Calu3 (cell line): ENCODE measurements at regions not wholly inside any gene's neighbourhood (a gene's known extent, or its start where the extent isn't known, plus 50 kb on each side); places are given as distances from the start of the nearest gene placed in this dataset.
"Not testable (repeated sequence)": the region's sequence is repeated elsewhere in the genome, so short reads cannot be mapped to it uniquely, and the experiment has no call there.

ENCODE experiments used
- BruUV-seq: library from RNA; stranded (reverse); fragments of 400-500 nt; replicated peaks from 2 replicates; lab custom pipeline; 2021; lab: Mats Ljungman, UMichigan
- CTCF ChIA-PET: fragments of 300-600 bp; sonication (Branson Sonifier 250); formaldehyde crosslinking; loops from one replicate; lab custom pipeline; 2022; ENCODE audit warnings: antibody characterized with exemption; lab: Charles Lee
- DNase-seq: peaks from one replicate; pipeline ENCODE4 v3.0.0; 2022
- H3K27ac Mint-ChIP-seq: one replicate; pipeline ENCODE4 v1.8.0; 2022; ENCODE audit warnings: mixed read lengths; ENCODE audit not compliant: unreplicated experiment
- H3K27me3 Mint-ChIP-seq: one replicate; pipeline ENCODE4 v1.8.0; 2022; ENCODE audit warnings: mixed read lengths; ENCODE audit not compliant: unreplicated experiment
- H3K36me3 Mint-ChIP-seq: one replicate; pipeline ENCODE4 v1.8.0; 2022; ENCODE audit warnings: mild to moderate bottlenecking, moderate library complexity, mixed read lengths; ENCODE audit not compliant: insufficient read depth, unreplicated experiment
- H3K4me1 Mint-ChIP-seq: one replicate; pipeline ENCODE4 v1.8.0; 2022; ENCODE audit warnings: mild to moderate bottlenecking, low read depth, mixed read lengths; ENCODE audit not compliant: unreplicated experiment
- H3K4me3 Mint-ChIP-seq: one replicate; pipeline ENCODE4 v1.8.0; 2022; ENCODE audit warnings: mild to moderate bottlenecking, low read depth, moderate library complexity, mixed read lengths; ENCODE audit not compliant: unreplicated experiment
- H3K9me3 Mint-ChIP-seq: one replicate; pipeline ENCODE4 v1.8.0; 2022; ENCODE audit warnings: low read depth, mixed read lengths; ENCODE audit not compliant: unreplicated experiment
- intact Hi-C: fragments of 100-400 bp; cut with micrococcal nuclease; formaldehyde crosslinking; loops from one replicate; pipeline ENCODE4 v1.10.0; 2022; ENCODE audit not compliant: unreplicated experiment
- TF ChIP-seq, protein P1 (sequence below): fragments of 200-600 bp; IDR thresholded peaks from one replicate; pipeline ENCODE4 v1.8.0; 2022; ENCODE audit warnings: antibody characterized with exemption; ENCODE audit not compliant: unreplicated experiment

DNA sequence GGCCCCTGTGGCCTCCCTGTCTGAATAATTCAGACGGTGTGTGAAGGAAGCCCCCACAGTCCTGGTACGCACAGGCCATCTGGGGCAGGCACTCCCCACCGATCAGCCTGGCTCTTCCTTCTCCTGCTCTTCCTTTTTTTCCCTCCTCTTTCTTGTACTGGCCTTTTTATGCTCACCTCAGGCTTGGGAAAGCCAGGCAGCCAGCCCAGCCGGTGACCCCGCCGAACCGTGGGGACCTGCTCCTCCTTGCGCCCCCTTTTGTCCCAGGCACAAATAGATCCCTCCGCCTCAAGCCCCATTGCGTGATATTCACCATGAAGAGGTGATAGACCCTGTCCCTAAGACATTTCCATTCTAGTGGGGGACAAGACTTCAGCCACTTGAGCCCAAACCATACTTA, 80.2 kb upstream of the BRD7 start:
- intact Hi-C loops: no loop called here
- Mint-ChIP-seq H3K4me1 (no peaks in the 10 kb centered on the region), H3K36me3 (no peaks in the 10 kb centered on the region), H3K9me3 (no peaks in the 10 kb centered on the region), H3K27me3 (peaks cover 100% of the 10 kb centered on the region), H3K27ac (no peak overlapping the region), H3K4me3 (no peak overlapping the region)
- no TSS peak for BruUV-seq
- DNase-seq: no peak
- CTCF ChIA-PET: no interaction called here
- TF ChIP-seq, protein P1, sequence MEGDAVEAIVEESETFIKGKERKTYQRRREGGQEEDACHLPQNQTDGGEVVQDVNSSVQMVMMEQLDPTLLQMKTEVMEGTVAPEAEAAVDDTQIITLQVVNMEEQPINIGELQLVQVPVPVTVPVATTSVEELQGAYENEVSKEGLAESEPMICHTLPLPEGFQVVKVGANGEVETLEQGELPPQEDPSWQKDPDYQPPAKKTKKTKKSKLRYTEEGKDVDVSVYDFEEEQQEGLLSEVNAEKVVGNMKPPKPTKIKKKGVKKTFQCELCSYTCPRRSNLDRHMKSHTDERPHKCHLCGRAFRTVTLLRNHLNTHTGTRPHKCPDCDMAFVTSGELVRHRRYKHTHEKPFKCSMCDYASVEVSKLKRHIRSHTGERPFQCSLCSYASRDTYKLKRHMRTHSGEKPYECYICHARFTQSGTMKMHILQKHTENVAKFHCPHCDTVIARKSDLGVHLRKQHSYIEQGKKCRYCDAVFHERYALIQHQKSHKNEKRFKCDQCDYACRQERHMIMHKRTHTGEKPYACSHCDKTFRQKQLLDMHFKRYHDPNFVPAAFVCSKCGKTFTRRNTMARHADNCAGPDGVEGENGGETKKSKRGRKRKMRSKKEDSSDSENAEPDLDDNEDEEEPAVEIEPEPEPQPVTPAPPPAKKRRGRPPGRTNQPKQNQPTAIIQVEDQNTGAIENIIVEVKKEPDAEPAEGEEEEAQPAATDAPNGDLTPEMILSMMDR: no peak

DNA sequence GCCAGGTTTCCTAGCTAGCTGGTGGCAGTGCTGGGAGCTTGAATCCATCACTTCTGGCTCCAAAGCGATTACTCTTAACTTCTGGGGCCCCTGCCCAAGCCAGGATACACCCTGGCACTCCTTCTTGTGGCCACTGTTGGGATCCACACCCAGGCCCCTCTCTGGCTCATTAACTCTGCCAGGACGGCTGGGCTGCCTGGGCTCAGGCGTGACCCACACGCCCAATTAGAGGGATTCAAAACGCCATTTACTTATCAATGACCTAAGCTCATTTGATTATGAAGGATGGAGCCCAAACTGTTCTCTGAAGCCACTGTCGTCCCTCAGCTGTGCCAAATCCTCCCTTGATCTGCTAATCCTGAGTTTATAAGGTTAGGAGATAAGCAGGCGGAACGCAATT, 79.7 kb upstream of the BRD7 start:
- CTCF ChIA-PET: interaction anchor here (0.9 kb wide), 1 partner anchor 74 kb away, joined by 3 read pairs; no protein-coding TSS in a partner anchor
- TF ChIP-seq, protein P1: no peak
- no TSS peak for BruUV-seq
- Mint-ChIP-seq H3K36me3 (no peaks in the 10 kb centered on the region), H3K4me3 (no peak overlapping the region), H3K27ac (no peak overlapping the region), H3K27me3 (peaks cover 100% of the 10 kb centered on the region), H3K9me3 (no peaks in the 10 kb centered on the region), H3K4me1 (no peaks in the 10 kb centered on the region)
- intact Hi-C loops: no loop called here
- peak; percentile 20 for DNase-seq

DNA sequence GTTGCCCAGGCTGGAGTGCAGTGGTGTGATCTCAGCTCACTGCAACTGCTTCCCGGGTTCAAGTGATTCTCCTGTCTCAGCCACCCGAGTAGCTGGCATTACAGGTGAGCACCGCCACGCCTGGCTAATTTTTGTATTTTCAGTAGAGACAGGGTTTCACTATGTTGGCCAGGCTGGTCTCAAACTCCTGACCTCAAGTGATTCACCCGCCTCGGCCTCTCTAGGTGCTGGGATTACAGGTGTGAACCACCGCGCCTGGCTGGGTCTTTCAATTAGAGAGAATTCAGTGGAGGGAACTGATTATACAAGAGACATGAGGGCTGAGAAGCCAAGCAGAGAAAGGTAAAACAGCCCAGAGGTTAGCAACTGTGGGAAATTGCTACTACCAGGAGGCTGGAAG, 78.6 kb upstream of the BRD7 start:
- H3K9me3 Mint-ChIP-seq, H3K36me3 Mint-ChIP-seq, H3K4me3 Mint-ChIP-seq, intact Hi-C loops, CTCF ChIA-PET, H3K27ac Mint-ChIP-seq, H3K4me1 Mint-ChIP-seq, BruUV-seq, DNase-seq: not testable (repeated sequence)
- H3K27me3 Mint-ChIP-seq: peaks cover 93% of the 10 kb centered on the region

DNA sequence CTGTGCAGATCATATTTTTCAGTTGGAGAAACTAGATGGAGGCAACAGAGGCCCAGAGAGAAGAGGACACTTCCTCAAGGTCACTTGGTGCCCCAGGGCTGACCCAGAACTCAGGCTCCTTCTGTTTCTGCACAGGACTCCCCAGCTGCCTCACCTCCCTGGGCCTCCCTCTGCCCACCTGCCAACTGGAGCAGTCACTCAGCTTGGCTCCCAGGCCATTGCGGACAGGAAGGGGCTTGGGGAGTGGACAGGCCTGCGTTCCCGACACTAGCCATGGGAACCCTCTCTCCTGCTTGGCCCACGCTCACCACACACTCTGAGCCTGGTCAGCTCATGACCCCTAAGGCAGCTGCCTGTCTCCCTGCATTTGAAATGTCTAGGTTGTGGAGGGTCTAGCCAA, 78.1 kb upstream of the BRD7 start:
- H3K4me3 Mint-ChIP-seq: no peak overlapping the region
- H3K4me1 Mint-ChIP-seq: no peaks in the 10 kb centered on the region
- H3K9me3 Mint-ChIP-seq: no peaks in the 10 kb centered on the region
- intact Hi-C loops: no loop called here
- H3K27ac Mint-ChIP-seq: no peak overlapping the region
- CTCF ChIA-PET: no interaction called here
- H3K36me3 Mint-ChIP-seq: no peaks in the 10 kb centered on the region
- H3K27me3 Mint-ChIP-seq: peaks cover 88% of the 10 kb centered on the region
- DNase-seq: no peak
- TF ChIP-seq, protein P1: no peak
- no TSS peak for BruUV-seq

DNA sequence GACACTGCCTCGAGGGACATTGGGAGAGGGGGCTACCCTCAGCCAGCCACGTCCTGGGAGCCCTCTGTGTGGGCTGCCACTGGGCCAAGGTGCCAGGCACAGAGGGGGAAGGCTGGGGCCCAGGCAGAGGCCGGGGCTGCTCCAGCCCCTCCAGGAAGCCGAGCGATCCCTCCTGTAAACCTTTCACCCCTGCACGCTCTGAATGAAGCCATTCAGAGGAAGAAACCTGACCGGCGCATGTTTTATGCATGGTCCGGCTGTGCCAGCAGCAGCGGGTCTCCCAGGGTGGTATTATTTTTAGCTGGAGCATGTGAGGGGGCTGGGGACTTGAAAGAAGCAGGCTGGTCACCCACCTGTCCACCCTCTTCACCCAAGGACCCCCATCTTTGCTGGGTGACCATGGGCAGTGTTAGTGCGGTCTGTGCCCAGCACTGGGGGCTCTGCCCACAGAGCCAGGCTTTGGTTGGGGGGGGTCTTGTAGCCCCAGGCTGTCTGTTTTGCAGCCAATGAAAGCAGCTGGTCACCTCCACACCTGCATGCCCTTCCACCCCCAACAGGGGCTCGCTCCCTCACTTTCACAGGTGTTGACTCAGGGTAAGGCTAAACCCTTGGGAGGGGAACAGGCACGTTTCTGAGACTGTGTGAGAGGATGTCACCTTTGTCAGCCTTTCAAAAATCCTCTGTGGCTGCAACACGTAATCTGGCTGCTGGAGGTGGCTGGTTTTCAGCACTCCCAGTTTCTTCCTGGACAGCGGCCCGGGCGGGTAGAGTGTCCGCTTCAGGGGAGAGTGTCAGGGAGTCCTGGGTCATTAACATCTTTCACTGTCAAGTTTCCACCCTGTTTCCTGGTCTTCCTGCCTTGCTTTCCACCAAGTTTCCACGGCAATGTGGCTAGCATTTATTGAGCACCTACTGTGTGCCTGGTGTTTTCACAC, 77.1 kb upstream of the BRD7 start:
- DNase-seq: no peak
- BruUV-seq: no TSS peak
- CTCF ChIA-PET: no interaction called here
- intact Hi-C loops: no loop called here
- Mint-ChIP-seq H3K4me3 (no peak overlapping the region), H3K36me3 (no peaks in the 10 kb centered on the region), H3K27ac (no peak overlapping the region), H3K4me1 (no peaks in the 10 kb centered on the region), H3K27me3 (peaks cover 78% of the 10 kb centered on the region), H3K9me3 (no peaks in the 10 kb centered on the region)
- TF ChIP-seq, protein P1: no peak
